NCI-H510A (cell line): ENCODE measurements at regions not wholly inside any gene's neighbourhood (a gene's known extent, or its start where the extent isn't known, plus 50 kb on each side); places are given as distances from the start of the nearest gene placed in this dataset.
A peak's percentile ranks its signal among the peaks of the same experiment; 100 is the strongest.
"Not testable (repeated sequence)": the region's sequence is repeated elsewhere in the genome, so short reads cannot be mapped to it uniquely, and the experiment has no call there.

ENCODE experiments used
- DNase-seq: peaks from one replicate; lab custom pipeline; 2025; lab: John Stamatoyannopoulos, UW

DNA sequence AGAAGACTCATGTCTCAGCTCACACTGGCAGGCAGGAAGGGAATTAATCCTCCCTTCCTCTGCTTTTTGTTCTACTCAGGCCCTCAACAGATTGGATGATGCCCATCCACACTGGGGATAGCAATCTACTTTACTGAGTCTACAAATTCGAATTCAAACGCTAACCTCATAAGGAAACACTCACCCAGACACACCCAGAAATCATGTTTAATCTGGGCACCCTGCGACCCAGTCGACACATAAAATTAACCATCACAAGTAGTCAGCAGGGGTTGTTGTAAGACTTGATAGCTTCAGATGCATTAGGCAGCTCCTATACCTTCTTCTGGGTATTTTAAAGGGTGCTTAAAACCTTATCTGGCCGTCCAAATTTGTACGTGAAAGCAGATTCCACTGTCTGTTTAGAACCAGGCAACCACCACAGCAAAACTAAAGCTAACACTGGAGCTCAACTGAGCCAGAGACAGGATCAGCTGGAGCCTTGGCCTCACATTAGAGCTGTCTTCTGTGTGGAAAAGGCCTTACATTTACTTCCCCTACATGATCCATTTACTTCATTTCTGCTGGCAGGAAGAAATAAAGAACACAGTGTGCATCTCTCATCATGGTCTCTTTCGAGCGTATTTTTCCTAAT, 407.3 kb upstream of the PPP2R3A start:
- no peak for DNase-seq

- DNase-seq = no peak
Measured at GRCh38 chr3:135558906-135559305, 406.6 kb upstream of the PPP2R3A start.

- DNase-seq = no peak
Measured at GRCh38 chr3:135559802-135560201, 405.7 kb upstream of the PPP2R3A start.

DNA sequence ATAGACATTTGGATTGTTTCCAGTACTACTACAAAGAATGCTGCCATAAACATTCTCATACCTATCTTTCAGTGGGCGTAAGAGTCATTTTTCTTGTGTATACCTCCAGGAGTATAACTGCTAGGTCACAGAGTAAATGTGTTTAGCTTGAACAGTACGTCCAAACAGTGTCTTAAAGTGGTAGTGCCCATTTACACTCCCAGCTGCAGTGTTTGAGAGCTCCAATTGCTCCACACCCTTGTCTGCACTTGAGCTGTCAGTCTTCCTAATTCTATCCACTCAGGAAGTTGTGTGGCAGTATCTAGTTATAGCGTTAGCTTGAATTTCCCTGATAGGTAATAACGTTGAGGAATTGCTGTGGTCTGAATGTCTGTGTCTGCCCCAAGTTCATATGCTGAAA, 404.7 kb upstream of the PPP2R3A start:
- no peak for DNase-seq

- DNase-seq = no peak
Measured at GRCh38 chr3:135564696-135565095, 400.8 kb upstream of the PPP2R3A start.

- no peak for DNase-seq
Measured at GRCh38 chr3:135565546-135565945, 400.0 kb upstream of the PPP2R3A start.

GRCh38 chr3:135567223-135567622, 398.3 kb upstream of the PPP2R3A start:
- DNase-seq = no peak

DNA sequence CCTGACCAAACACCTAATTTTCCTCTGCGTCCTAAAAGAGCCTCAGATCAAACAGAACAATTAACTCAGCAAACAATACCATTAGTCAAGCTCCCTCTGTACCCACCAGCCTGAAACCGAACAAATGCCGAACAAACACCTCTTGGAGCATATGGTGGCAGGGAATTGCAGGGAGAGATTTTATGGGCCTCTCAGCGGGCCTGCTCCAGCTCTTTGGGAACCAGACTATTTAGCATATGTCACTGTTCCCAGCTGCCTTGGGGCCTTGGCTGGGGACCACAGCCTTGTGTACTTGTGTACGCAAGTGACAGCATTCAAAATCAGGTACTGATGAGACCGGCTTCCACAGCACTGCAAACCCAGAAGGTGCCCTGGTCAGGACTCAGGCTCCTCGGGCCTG, 388.8 kb upstream of the PPP2R3A start:
- peak; percentile 1 for DNase-seq

DNA sequence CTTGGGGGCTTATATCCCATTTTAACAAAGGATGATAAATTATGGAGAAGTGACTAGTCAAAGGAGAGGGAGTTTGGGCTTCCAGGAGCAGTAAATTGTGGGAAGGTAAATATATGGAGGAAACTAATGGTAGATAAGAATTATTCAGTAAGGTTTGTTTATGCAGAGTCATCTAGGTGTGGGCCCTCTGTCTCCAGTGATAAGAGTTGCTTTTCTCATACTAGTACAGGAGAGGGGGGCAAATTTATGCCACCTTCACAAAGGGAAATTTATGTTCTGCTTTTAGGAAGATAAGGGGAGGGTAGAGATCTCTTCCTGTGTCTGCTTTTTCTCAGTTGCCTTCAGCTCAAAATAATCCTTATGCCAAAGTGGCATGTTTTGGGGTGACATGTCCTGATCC, 383.7 kb upstream of the PPP2R3A start:
- DNase-seq = no peak

GRCh38 chr3:135582800-135583199, 382.7 kb upstream of the PPP2R3A start:
- DNase-seq = no peak

GRCh38 chr3:135596563-135596962, 369.0 kb upstream of the PPP2R3A start:
- no peak for DNase-seq

GRCh38 chr3:135597855-135598254, 367.7 kb upstream of the PPP2R3A start:
- no peak for DNase-seq

DNA sequence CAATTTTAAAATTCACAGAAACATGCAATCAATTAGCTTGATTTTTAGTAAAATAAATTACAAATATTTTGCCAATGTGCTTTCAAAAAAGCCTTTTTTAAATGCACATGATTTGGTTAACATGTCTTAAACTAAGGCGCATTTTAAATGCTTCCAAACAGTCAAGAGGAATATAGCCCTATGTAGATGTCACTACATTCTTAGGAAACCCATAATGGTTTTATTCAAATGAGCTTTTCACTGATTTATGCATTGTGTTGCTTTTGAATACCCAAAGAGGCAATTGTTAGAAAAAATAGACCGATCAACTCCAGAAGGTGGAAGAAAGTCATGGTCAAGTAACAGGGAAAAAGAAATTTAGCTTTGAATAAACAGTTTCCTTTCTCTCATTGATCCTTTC, 366.9 kb upstream of the PPP2R3A start:
- DNase-seq = no peak

- DNase-seq = not testable (repeated sequence)
Measured at GRCh38 chr3:135604512-135604911, 361.0 kb upstream of the PPP2R3A start.

DNA sequence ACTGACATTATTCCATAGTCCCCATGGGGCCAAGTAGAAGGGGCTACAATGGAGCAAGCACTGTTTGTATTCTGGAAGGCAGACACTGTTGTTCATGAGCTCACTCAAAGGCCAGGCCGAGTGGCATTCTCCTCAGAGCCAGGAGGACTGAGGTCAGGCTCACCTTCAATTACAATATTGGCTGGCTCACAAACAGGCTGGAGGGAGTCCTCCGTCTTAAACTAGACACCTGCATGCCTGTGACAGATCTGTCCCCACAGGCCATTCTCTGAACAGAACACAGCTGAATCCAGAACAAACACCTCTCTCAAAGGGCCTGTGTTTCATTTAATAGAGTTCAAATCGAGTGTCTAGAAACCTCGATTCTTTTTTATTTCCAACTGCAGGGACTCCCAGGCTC, 347.4 kb upstream of the PPP2R3A start:
- DNase-seq = no peak

DNA sequence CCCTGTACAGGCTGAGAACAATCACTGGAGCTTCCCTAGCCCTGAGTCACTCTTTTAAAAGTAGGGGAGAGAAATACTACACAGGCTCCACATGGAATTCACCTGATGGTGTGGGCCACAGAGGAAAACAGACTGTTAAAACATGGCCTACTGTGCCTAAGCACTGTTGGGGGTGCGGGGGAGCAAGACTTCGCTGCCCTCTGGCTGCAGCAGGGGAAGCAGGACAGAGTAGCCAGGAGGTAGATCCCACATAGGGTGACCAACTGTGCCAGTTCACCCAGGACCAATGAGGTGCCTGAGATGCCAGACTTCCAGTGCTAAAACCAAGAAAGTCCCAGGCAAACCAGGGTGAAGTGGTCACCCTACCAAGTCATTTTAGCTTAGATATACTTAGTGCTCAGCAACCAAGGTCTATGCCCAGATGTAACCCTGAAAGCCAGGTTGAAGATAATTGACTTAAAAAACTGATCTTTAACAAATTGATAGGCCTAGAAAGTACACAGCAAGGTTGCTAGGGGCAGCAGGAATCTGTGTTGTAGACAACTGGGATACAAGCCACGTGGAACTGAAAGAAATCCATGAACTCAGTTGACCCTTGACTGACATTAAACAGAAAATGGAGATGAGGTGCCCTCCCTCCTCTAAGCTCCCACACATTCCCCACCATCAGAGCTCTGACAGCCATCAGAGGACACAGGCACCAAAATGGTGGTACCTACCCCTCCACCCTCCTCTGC, 344.2 kb upstream of the PPP2R3A start:
- no peak for DNase-seq

DNA sequence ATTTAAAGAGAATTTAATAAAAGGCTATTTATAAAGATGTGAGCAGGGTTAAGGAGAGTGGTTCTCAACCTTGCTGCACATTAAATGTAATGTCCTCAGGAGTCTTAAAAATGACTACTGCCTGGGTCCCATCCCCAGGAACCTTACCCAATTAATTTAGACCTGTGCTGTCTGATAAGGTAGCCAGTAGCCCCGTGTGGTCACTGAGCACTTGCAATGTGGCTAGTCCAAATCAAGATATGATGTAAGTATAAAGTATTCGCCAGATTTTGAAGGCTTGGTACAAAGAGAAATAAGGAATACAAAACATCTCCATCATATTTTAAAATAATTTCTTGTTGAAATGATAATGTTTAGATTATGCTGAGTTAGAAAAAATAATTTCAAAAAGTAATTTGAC, 343.3 kb upstream of the PPP2R3A start:
- no peak for DNase-seq

DNA sequence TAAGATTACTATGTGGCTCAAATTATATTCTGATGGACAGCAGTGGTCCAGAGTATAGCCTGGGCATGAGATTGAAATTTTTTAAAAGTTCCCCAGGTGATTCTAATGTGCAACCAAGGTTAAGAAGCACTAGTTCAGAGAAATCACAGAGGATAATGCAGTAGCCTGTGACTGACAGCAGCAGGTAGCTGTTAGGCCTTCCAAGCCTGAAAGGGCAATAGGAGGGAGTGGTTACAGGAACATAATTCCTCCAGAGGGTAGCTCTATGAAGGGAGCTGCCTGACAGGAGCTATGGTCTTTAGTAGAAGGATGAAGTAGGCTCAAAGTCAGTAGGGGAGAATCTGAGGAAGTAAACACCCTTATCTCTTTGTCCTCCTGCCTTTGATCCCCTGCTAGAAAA, 342.9 kb upstream of the PPP2R3A start:
- no peak for DNase-seq

DNA sequence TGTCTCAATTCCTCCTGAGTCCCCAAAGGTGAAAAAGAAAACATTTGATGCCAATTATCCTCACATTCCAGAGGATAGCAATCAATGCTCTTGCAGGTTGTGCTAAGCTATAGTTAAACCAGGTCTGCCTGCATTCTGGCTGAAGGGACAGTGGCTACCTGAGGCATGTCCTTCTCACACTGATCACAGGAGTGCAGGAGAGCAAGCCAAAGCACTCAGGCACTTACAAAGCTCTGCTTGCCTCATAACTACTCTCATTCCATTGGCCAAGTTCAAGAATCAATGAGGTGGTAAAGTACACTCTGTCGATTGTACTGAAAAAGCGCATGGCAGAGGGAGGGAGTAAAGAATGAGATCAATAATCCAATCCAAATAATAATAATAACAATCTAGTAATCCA, 342.0 kb upstream of the PPP2R3A start:
- DNase-seq = no peak

GRCh38 chr3:135627057-135627456, 338.5 kb upstream of the PPP2R3A start:
- no peak for DNase-seq

- no peak for DNase-seq
Measured at GRCh38 chr3:135629701-135630408, 335.7 kb upstream of the PPP2R3A start.

GRCh38 chr3:135632556-135633065, 332.9 kb upstream of the PPP2R3A start:
- no peak for DNase-seq

GRCh38 chr3:135633078-135633477, 332.4 kb upstream of the PPP2R3A start:
- DNase-seq = no peak
